ENCODE measurements at regions not wholly inside any gene's neighbourhood (a gene's known extent, or its start where the extent isn't known, plus 50 kb on each side); places are given as distances from the start of the nearest gene placed in this dataset.

DNA sequence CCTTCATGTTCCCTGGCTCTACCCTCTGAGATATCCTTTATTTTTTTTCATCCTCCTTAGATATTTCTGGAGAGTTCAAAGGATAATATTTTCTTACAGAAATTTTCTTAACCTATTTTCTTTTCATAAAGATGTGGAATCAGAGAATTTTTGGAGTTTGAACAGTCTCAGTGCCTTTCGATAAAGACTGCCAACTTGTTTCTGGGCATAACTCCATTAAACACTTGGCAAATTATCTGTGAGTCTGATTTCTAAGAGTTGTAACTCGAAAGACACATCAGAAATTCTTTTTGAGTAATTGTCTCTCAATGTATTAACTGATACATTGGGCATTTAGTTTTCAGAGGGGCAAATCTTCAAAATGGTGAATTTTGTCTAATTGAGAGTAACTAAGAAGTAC, 1255.6 kb downstream of the NCAM2 start:
- WGBS, 4 donors, result 62 to 80% (median 73%) methylated on average over 2 of the region's 2 CpGs
- intact Hi-C loops (cut with DNase I), result no loop called here
- TF ChIP-seq, protein P1, sequence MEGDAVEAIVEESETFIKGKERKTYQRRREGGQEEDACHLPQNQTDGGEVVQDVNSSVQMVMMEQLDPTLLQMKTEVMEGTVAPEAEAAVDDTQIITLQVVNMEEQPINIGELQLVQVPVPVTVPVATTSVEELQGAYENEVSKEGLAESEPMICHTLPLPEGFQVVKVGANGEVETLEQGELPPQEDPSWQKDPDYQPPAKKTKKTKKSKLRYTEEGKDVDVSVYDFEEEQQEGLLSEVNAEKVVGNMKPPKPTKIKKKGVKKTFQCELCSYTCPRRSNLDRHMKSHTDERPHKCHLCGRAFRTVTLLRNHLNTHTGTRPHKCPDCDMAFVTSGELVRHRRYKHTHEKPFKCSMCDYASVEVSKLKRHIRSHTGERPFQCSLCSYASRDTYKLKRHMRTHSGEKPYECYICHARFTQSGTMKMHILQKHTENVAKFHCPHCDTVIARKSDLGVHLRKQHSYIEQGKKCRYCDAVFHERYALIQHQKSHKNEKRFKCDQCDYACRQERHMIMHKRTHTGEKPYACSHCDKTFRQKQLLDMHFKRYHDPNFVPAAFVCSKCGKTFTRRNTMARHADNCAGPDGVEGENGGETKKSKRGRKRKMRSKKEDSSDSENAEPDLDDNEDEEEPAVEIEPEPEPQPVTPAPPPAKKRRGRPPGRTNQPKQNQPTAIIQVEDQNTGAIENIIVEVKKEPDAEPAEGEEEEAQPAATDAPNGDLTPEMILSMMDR (IDR thresholded peaks at IDR 0.05), result no peak
- no peak for TF ChIP-seq POLR2A (IDR thresholded peaks at IDR 0.05)

DNA sequence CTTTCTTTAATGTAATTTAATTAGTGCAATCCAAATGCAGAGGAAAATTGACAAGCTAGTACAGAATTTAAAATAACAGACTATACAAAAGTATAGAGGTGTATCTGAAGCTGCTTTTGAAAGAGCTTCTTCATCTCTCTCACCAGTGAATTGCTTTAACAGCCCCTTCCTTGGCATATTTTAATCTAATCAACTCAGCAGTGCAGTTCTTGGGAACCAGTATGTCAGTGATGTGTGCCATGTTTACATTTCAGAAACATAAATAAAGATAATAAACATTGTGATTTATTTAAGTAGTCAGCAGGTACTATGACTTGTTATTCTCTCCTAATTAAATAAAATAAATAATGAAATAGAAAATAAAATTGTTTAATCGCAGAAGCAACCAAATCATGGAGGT, 1260.6 kb downstream of the NCAM2 start:
- no peak overlapping the region for H3K4me3 ChIP-seq
- ATAC-seq (no peak), DNase-seq (no peak)
- WGBS, 4 donors, result 79 to 93% (median 82%) methylated on average over 1 of the region's 1 CpG
- no peaks in the 10 kb centered on the region for H3K27me3 ChIP-seq
- peaks cover 0 to 15% (median 0%) of the 10 kb centered on the region in 12 donors for H3K9me3 ChIP-seq
- no peaks in the 10 kb centered on the region for H3K36me3 ChIP-seq
- intact Hi-C loops (cut with DNase I), result no loop called here
- H3K27ac ChIP-seq, result no peak overlapping the region
- TF ChIP-seq POLR2A (IDR thresholded peaks at IDR 0.05), result no peak
- TF ChIP-seq, protein P1 (IDR thresholded peaks at IDR 0.05), result no peak
- no peaks in the 10 kb centered on the region for H3K4me1 ChIP-seq

More for the DNA sequence above, 1255.6 kb downstream of the NCAM2 start:
- H3K36me3 ChIP-seq, result no peaks in the 10 kb centered on the region
- H3K27ac ChIP-seq, result no peak overlapping the region
- H3K4me3 ChIP-seq, result no peak overlapping the region
- no peak for ATAC-seq
- H3K4me1 ChIP-seq, result no peaks in the 10 kb centered on the region
- H3K27me3 ChIP-seq, result no peaks in the 10 kb centered on the region
- no peaks in the 10 kb centered on the region for H3K9me3 ChIP-seq
- no peak for DNase-seq

DNA sequence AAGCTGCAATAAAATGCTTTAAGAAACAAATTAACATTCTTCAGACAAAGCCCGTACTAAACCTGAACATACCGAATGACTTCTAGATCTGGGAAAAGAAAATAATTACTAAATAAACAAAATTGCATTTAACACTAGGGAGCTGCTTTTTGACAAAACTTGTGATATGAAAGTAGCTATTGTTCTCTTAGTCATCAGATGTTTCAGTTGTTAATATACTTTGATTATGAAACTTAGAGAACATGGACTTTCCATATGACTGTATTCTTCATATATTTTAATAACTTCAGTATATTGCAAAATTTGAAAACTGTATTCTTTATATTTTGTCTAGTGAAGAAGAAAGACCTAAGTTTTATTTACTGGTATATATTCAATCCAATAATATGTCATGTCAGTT, 1262.1 kb downstream of the NCAM2 start:
- TF ChIP-seq, protein P1 (IDR thresholded peaks at IDR 0.05), result no peak
- TF ChIP-seq POLR2A (IDR thresholded peaks at IDR 0.05), result no peak
- no peaks in the 10 kb centered on the region for H3K36me3 ChIP-seq
- no peak for ATAC-seq
- intact Hi-C loops (cut with DNase I), result no loop called here
- no peak for DNase-seq
- no peak overlapping the region for H3K4me3 ChIP-seq
- 92 to 93% (median 93%) methylated on average over 2 of the region's 2 CpGs for WGBS, 4 donors
- no peaks in the 10 kb centered on the region for H3K4me1 ChIP-seq
- H3K27ac ChIP-seq, result no peak overlapping the region
- H3K9me3 ChIP-seq, result peaks cover 0 to 15% (median 0%) of the 10 kb centered on the region in 12 donors
- no peaks in the 10 kb centered on the region for H3K27me3 ChIP-seq

DNA sequence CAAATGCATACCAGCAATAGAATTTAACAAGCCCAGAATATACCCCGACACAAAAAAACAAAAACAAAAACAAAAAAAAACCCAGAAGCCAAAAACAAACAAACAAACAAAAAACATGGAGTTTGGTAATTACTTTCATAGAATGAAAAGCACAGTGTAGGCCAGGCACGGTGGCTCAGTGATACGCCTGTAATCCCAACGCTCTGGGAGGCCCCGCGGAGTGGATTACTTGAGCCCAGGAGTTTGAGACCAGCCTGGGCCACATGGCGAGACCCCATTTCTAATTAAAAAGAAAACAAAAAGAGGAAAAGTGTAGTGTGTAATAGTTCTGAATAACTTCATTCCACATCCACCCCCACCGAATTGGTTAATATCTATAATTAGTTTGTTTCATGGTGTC, 1265.7 kb downstream of the NCAM2 start:
- intact Hi-C loops (cut with DNase I), result no loop called here
- no peak for TF ChIP-seq POLR2A (IDR thresholded peaks at IDR 0.05)
- TF ChIP-seq, protein P1 (IDR thresholded peaks at IDR 0.05), result no peak
- Histone ChIP-seq H3K4me1 (no peaks in the 10 kb centered on the region), H3K27ac (no peak overlapping the region), H3K36me3 (no peaks in the 10 kb centered on the region), H3K4me3 (no peak overlapping the region), H3K27me3 (no peaks in the 10 kb centered on the region), H3K9me3 (peaks cover 0 to 26% (median 0%) of the 10 kb centered on the region in 12 donors)
- DNase-seq, result no peak
- ATAC-seq, result no peak
- WGBS, 4 donors, result 90 to 93% (median 92%) methylated on average over 8 of the region's 8 CpGs
